Osteoblast (primary cell): ENCODE measurements at regions not wholly inside any gene's neighbourhood (a gene's known extent, or its start where the extent isn't known, plus 50 kb on each side); places are given as distances from the start of the nearest gene placed in this dataset.

Source experiments
- DNase-seq: peaks from one replicate; pipeline ENCODE4 v3.0.0; 2011; ENCODE audit warnings: low spot score, mixed read lengths; ENCODE audit not compliant: insufficient read length; ENCODE audit errors: missing footprints
- H2AFZ ChIP-seq: 2 replicates; pipeline ENCODE4 v1.6.0; 2011; ENCODE audit warnings: mild to moderate bottlenecking, low read length
- H3K27ac ChIP-seq: 2 replicates; pipeline ENCODE4 v1.5.1; 2011; ENCODE audit warnings: mild to moderate bottlenecking, low read depth, low read length, moderate library complexity
- H3K27me3 ChIP-seq: 2 replicates; pipeline ENCODE4 v1.6.0; 2012; ENCODE audit warnings: mild to moderate bottlenecking, control low read depth, inconsistent platforms, low read length, moderate library complexity; ENCODE audit not compliant: insufficient read depth
- H3K36me3 ChIP-seq: 2 replicates; pipeline ENCODE4 v1.5.1; 2011; ENCODE audit warnings: mild to moderate bottlenecking, low read length, control low read depth, moderate library complexity; ENCODE audit not compliant: insufficient read depth
- H3K4me1 ChIP-seq: 2 replicates; pipeline ENCODE4 v1.5.1; 2011; ENCODE audit warnings: mild to moderate bottlenecking, low read length, control low read depth, moderate library complexity; ENCODE audit not compliant: insufficient read depth
- H3K4me2 ChIP-seq: 2 replicates; pipeline ENCODE4 v1.6.0; 2011; ENCODE audit warnings: mild to moderate bottlenecking, low read length; ENCODE audit not compliant: insufficient read depth
- H3K4me3 ChIP-seq: fragments of 200-600 bp; sonication (generic); 3 replicates; pipeline ENCODE4 v1.5.1; 2012; ENCODE audit warnings: mild to moderate bottlenecking, low read length, inconsistent platforms; ENCODE audit not compliant: insufficient read depth
- H3K79me2 ChIP-seq: 2 replicates; pipeline ENCODE4 v1.6.0; 2012; ENCODE audit warnings: mild to moderate bottlenecking, low read length, control low read depth, inconsistent platforms; ENCODE audit not compliant: insufficient read depth
- H3K9me3 ChIP-seq: 2 replicates; pipeline ENCODE4 v1.5.1; 2011; ENCODE audit warnings: low read depth, low read length, control low read depth
- H4K20me1 ChIP-seq: 2 replicates; pipeline ENCODE4 v1.6.0; 2012; ENCODE audit warnings: mild to moderate bottlenecking, low read length, control low read depth; ENCODE audit not compliant: insufficient read depth
- TF ChIP-seq, protein P1 (sequence below): IDR thresholded peaks from 2 replicates; pipeline ENCODE4 v1.5.1; 2011; ENCODE audit warnings: mild to moderate bottlenecking, low read depth, low read length, moderate library complexity; ENCODE audit errors: extremely low read depth

DNA sequence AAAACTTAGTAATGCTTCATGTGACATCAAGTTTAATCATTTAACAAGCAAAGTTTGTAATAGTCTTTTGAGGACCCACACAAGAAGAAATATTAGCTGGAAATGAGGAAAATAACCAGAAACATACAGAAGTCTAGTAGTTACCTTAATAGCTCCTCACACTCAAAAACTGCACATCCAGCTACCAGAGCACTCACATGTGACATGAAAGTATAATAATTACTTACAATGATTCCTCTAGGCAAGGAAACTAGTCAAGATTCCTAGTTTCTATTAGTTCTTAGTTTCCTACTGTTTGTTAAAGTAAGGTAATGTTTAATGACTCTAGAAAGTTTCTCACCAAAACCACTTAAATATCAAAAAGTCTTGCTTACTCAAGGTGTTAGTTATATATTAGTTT is 335.8 kb downstream of the RAD51AP2 start:
- H4K20me1 ChIP-seq, result no peaks in the 10 kb centered on the region
- H3K36me3 ChIP-seq, result no peaks in the 10 kb centered on the region
- H3K79me2 ChIP-seq, result no peaks in the 10 kb centered on the region
- TF ChIP-seq, protein P1, sequence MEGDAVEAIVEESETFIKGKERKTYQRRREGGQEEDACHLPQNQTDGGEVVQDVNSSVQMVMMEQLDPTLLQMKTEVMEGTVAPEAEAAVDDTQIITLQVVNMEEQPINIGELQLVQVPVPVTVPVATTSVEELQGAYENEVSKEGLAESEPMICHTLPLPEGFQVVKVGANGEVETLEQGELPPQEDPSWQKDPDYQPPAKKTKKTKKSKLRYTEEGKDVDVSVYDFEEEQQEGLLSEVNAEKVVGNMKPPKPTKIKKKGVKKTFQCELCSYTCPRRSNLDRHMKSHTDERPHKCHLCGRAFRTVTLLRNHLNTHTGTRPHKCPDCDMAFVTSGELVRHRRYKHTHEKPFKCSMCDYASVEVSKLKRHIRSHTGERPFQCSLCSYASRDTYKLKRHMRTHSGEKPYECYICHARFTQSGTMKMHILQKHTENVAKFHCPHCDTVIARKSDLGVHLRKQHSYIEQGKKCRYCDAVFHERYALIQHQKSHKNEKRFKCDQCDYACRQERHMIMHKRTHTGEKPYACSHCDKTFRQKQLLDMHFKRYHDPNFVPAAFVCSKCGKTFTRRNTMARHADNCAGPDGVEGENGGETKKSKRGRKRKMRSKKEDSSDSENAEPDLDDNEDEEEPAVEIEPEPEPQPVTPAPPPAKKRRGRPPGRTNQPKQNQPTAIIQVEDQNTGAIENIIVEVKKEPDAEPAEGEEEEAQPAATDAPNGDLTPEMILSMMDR, result no peak
- H3K27ac ChIP-seq, result no peak overlapping the region
- H2AFZ ChIP-seq, result no peak overlapping the region
- H3K4me3 ChIP-seq, result no peak overlapping the region
- H3K4me1 ChIP-seq, result no peaks in the 10 kb centered on the region
- H3K27me3 ChIP-seq, result no peaks in the 10 kb centered on the region
- no peak for DNase-seq
- H3K9me3 ChIP-seq, result no peaks in the 10 kb centered on the region
- no peak overlapping the region for H3K4me2 ChIP-seq

DNA sequence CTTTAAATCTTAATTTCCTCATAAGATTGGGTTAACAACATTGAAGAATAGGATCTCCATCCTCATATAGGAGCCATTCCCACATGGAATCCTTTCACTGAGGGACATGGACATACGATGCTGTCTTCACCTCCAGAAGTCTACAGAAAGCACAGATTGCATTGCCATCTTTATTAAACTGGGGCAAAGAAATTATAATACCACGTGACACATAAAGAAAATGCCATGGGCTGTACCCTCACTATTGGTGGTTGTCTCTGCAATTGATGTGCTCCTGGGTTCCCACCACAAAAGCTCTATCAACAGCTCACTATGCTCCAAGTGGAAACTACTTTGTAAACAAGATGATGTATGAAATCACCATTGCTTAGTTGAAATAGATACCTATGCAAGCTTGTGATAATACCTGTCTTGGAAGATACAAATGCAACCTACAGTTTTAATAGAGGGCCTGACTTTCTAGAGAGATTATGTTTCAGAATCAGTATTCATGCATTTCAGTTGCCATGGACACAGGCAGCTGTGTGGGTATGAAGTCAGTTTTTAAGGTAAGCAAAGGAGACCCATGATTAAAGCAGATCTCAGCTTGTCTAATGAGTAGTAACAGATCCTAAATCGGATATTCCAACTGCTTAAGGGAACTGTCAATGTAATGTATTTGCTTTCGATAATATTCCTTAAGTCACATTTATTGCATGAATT is 337.0 kb downstream of the RAD51AP2 start:
- Histone ChIP-seq H4K20me1 (no peaks in the 10 kb centered on the region), H3K4me2 (no peak overlapping the region), H3K4me1 (no peaks in the 10 kb centered on the region), H3K36me3 (no peaks in the 10 kb centered on the region), H3K27me3 (no peaks in the 10 kb centered on the region), H3K79me2 (no peaks in the 10 kb centered on the region), H3K27ac (no peak overlapping the region), H3K9me3 (no peaks in the 10 kb centered on the region), H3K4me3 (no peak overlapping the region), H2AFZ (no peak overlapping the region)
- DNase-seq, result no peak
- TF ChIP-seq, protein P1, result no peak

DNA sequence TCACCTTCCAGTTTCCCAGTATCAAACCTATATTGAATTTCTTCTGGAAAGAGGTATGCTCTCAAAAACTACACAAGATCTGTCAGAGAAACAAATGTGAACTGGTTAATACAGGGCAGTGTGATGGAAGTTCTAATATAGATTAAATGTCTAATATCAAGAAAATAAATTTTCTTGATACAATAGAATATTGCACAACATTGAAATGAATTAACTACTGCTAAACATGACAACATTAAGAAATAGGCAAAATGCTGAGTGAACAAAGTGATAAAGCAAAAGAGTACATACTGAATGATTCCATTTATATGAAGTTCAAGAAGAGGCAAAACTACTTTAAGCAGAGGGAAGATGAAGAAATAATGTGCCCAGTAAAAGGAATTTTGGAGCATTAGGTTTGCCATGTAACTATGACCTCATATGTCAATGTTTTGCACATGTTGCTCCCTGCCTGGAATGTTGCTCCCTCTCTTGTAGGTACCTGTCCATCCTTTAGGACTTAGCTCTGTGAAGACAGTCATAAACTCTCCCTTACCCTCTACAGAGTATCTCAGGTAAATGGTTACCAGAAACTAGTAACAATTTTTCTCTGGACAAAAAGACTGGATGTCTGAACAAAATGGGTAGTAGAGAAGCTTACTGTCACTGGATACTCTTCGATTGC is 339.0 kb downstream of the RAD51AP2 start:
- Histone ChIP-seq H3K27me3 (no peaks in the 10 kb centered on the region), H3K4me3 (no peak overlapping the region), H4K20me1 (no peaks in the 10 kb centered on the region), H2AFZ (no peak overlapping the region), H3K4me1 (no peaks in the 10 kb centered on the region), H3K36me3 (no peaks in the 10 kb centered on the region), H3K9me3 (no peaks in the 10 kb centered on the region), H3K79me2 (no peaks in the 10 kb centered on the region), H3K4me2 (no peak overlapping the region), H3K27ac (no peak overlapping the region)
- TF ChIP-seq, protein P1, result no peak
- DNase-seq, result no peak

DNA sequence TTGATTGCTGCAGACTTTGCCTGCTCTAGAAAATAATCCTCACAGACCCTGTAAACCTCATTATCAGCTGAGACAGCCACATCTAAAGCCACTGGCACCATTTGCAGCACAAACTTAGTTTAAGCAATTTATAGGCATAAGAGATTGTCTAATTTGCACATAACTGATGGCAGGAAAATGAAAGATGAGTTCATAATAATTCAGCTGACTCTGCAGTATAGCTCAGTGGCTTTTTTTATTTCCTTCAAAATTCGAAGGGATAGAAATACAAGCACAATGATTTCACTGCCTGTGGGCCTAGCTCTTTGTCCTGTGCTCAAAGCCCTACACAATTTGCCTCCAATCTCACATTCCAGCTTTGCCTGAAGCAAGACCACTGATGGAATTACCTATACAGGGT is 341.2 kb downstream of the RAD51AP2 start:
- TF ChIP-seq, protein P1, result no peak
- H3K79me2 ChIP-seq, result no peaks in the 10 kb centered on the region

More for the DNA sequence above, 341.2 kb downstream of the RAD51AP2 start:
- Histone ChIP-seq H3K4me1 (no peaks in the 10 kb centered on the region), H3K36me3 (no peaks in the 10 kb centered on the region), H3K9me3 (no peaks in the 10 kb centered on the region), H3K4me3 (no peak overlapping the region), H3K4me2 (no peak overlapping the region), H3K27ac (no peak overlapping the region), H2AFZ (no peak overlapping the region), H4K20me1 (no peaks in the 10 kb centered on the region), H3K27me3 (no peaks in the 10 kb centered on the region)
- no peak for DNase-seq
